GM23338 (cell line): ENCODE measurements at regions not wholly inside any gene's neighbourhood (a gene's known extent, or its start where the extent isn't known, plus 50 kb on each side); places are given as distances from the start of the nearest gene placed in this dataset.

ENCODE experiments used
- ATAC-seq: fragments of 200-7000 bp; cut with Tn5 transposase; 3 replicates; pipeline ENCODE4 v1.9.1; 2020
- DNase-seq: peaks from one replicate; pipeline ENCODE4 v3.0.0-alpha.2; 2015; ENCODE audit warnings: low spot score
- H2AFZ ChIP-seq: fragments of 200-600 bp; sonication (generic); 2 replicates; pipeline ENCODE4 v1.8.0; 2016; ENCODE audit warnings: antibody characterized with exemption, mild to moderate bottlenecking, moderate library complexity
- H3F3A ChIP-seq: fragments of 200-600 bp; sonication (generic); replicated peaks from 2 replicates; pipeline ENCODE4 v1.8.0; 2017; ENCODE audit warnings: antibody characterized with exemption, mixed run types, low read depth
- H3K27ac ChIP-seq: fragments of 200-600 bp; sonication (generic); 2 replicates; pipeline ENCODE4 v1.6.1; 2016; ENCODE audit warnings: low read depth
- H3K27me3 ChIP-seq: fragments of 200-600 bp; sonication (generic); 2 replicates; pipeline ENCODE4 v1.8.0; 2016; ENCODE audit warnings: mild to moderate bottlenecking, mixed run types, moderate library complexity; ENCODE audit not compliant: insufficient read depth
- H3K36me3 ChIP-seq: fragments of 200-600 bp; sonication (generic); 2 replicates; pipeline ENCODE4 v1.8.0; 2016; ENCODE audit warnings: mild to moderate bottlenecking; ENCODE audit not compliant: insufficient read depth
- H3K4me1 ChIP-seq: fragments of 200-600 bp; sonication (generic); 2 replicates; pipeline ENCODE4 v1.8.0; 2016; ENCODE audit warnings: mild to moderate bottlenecking, moderate library complexity; ENCODE audit not compliant: insufficient read depth
- H3K4me2 ChIP-seq: fragments of 200-600 bp; sonication (generic); 2 replicates; pipeline ENCODE4 v1.7.1; 2017; ENCODE audit warnings: mixed run types
- H3K4me3 ChIP-seq: fragments of 200-600 bp; sonication (generic); 2 replicates; pipeline ENCODE4 v1.6.1; 2016; ENCODE audit warnings: mixed run types
- H3K79me2 ChIP-seq: fragments of 200-600 bp; sonication (generic); replicated peaks from 2 replicates; pipeline ENCODE4 v1.8.0; 2017; ENCODE audit warnings: mild to moderate bottlenecking; ENCODE audit not compliant: insufficient read depth
- H3K9me2 ChIP-seq: fragments of 200-600 bp; sonication (generic); 2 replicates; pipeline ENCODE4 v1.8.0; 2017; ENCODE audit not compliant: insufficient read depth
- H4K20me1 ChIP-seq: fragments of 200-600 bp; sonication (generic); replicated peaks from 2 replicates; pipeline ENCODE4 v1.8.0; 2017; ENCODE audit warnings: mild to moderate bottlenecking; ENCODE audit not compliant: insufficient read depth
- H3K27ac Mint-ChIP-seq: 2 replicates; pipeline ENCODE4 v1.8.0; 2020; ENCODE audit warnings: inconsistent platforms, mild to moderate bottlenecking, moderate library complexity, mixed read lengths
- H3K27me3 Mint-ChIP-seq: 3 replicates; pipeline ENCODE4 v1.8.0; 2022; ENCODE audit warnings: low read depth, mild to moderate bottlenecking, moderate library complexity, mixed read lengths, inconsistent platforms; ENCODE audit not compliant: insufficient read depth, poor library complexity
- H3K36me3 Mint-ChIP-seq: 3 replicates; pipeline ENCODE4 v1.8.0; 2021; ENCODE audit warnings: low read depth, mild to moderate bottlenecking, inconsistent platforms, moderate library complexity, mixed read lengths
- H3K4me1 Mint-ChIP-seq: 3 replicates; pipeline ENCODE4 v1.8.0; 2020; ENCODE audit warnings: mild to moderate bottlenecking, inconsistent platforms, mixed read lengths
- H3K4me3 Mint-ChIP-seq: 3 replicates; pipeline ENCODE4 v1.8.0; 2021; ENCODE audit warnings: moderate library complexity, mild to moderate bottlenecking, inconsistent platforms, mixed read lengths
- H3K9me3 Mint-ChIP-seq: 3 replicates; pipeline ENCODE4 v1.8.0; 2020; ENCODE audit warnings: moderate library complexity, mild to moderate bottlenecking, inconsistent platforms, mixed read lengths
- CREB1 ChIP-seq: fragments of 250-450 bp; sonication (Bioruptor Pico); IDR thresholded peaks from 2 replicates; pipeline ENCODE4 v1.5.0; 2020; ENCODE audit warnings: low read depth, mild to moderate bottlenecking, moderate library complexity
- CTCF ChIP-seq, 2 experiments: fragments of 200-600 bp in 1 of 2; sonication (generic) in 1 of 2; conservative IDR thresholded peaks; 2 replicates each; pipeline versions ENCODE4 v1.5.1 to v1.6.1; 2016 to 2017; ENCODE audit warnings: antibody characterized with exemption in 2 of 2, low read depth in 2 of 2, mild to moderate bottlenecking in 2 of 2, moderate library complexity in 1 of 2
- ETS1 ChIP-seq: IDR thresholded peaks from 2 replicates; pipeline ENCODE4 v1.6.1; 2016; ENCODE audit warnings: antibody characterized with exemption
- EZH2phosphoT487 ChIP-seq: fragments of 200-600 bp; sonication (generic); IDR thresholded peaks from one replicate; pipeline ENCODE4 v1.8.1; 2018; ENCODE audit warnings: antibody characterized with exemption; ENCODE audit not compliant: unreplicated experiment
- POLR2AphosphoS5 ChIP-seq: IDR thresholded peaks from 2 replicates; pipeline ENCODE4 v1.6.1; 2016; ENCODE audit warnings: antibody characterized with exemption, low read depth
- STAT1 ChIP-seq: IDR thresholded peaks from one replicate; pipeline ENCODE4 v1.6.1; 2016; ENCODE audit warnings: antibody characterized with exemption; ENCODE audit not compliant: unreplicated experiment
- ZNF114 ChIP-seq: fragments of 250-450 bp; sonication (Bioruptor Pico); IDR thresholded peaks from 2 replicates; pipeline ENCODE4 v1.5.0; 2020; ENCODE audit warnings: mild to moderate bottlenecking, moderate library complexity
- ZNF331 ChIP-seq: fragments of 250-450 bp; sonication (Bioruptor Pico); IDR thresholded peaks from 2 replicates; pipeline ENCODE4 v1.5.0; 2020; ENCODE audit warnings: low read depth, mild to moderate bottlenecking, moderate library complexity

- Histone ChIP-seq H3K4me1 (no peaks in the 10 kb centered on the region), H3K27ac (no peak overlapping the region), H3F3A (no peaks in the 10 kb centered on the region), H4K20me1 (no peaks in the 10 kb centered on the region), H3K36me3 (no peaks in the 10 kb centered on the region), H3K4me3 (no peak overlapping the region), H2AFZ (no peak overlapping the region), H3K79me2 (no peaks in the 10 kb centered on the region), H3K4me2 (no peak overlapping the region), H3K9me2 (0 out of 2 replicates have a peak, but pooled peaks cover 3% of the 10 kb centered on the region), H3K27me3 (no peaks in the 10 kb centered on the region)
- Mint-ChIP-seq H3K27me3 (no peaks in the 10 kb centered on the region), H3K9me3 (peaks cover 21% of the 10 kb centered on the region), H3K4me1 (no peaks in the 10 kb centered on the region), H3K36me3 (peaks cover 16% of the 10 kb centered on the region; the same call in 2 of the 3 replicates), H3K4me3 (no peak overlapping the region), H3K27ac (no peak overlapping the region)
- DNase-seq, result peak; percentile 12
- TF ChIP-seq ETS1, result no peak
- peak; percentile 26 to 48; a peak in 3 of 4 replicates for TF ChIP-seq CTCF (conservative IDR thresholded peaks at IDR 0.05; ENCODE audit: low read depth in 2 of 2)
- no peak for TF ChIP-seq ZNF331 (CRISPR knock-in tag)
- ATAC-seq, result no peak
Measured at GRCh38 chr3:8421267-8421666, 80.4 kb upstream of the LMCD1 start.

GRCh38 chr3:8421711-8422110, 79.9 kb upstream of the LMCD1 start:
- H3K27ac ChIP-seq, result no peak overlapping the region
- Mint-ChIP-seq H3K4me1 (no peaks in the 10 kb centered on the region), H3K27ac (no peak overlapping the region), H3K4me3 (no peak overlapping the region), H3K27me3 (no peaks in the 10 kb centered on the region), H3K36me3 (peaks cover 12% of the 10 kb centered on the region; the same call in 2 of the 3 replicates), H3K9me3 (peaks cover 17% of the 10 kb centered on the region)
- no peaks in the 10 kb centered on the region for H3K4me1 ChIP-seq
- H3K4me3 ChIP-seq, result no peak overlapping the region
- H2AFZ ChIP-seq, result no peak overlapping the region
- no peaks in the 10 kb centered on the region for H3K27me3 ChIP-seq
- TF ChIP-seq CREB1 (CRISPR knock-in tag) (no peak), POLR2AphosphoS5 (no peak)
- no peaks in the 10 kb centered on the region for H4K20me1 ChIP-seq
- H3K79me2 ChIP-seq, result no peaks in the 10 kb centered on the region
- H3K9me2 ChIP-seq, result 0 out of 2 replicates have a peak, but pooled peaks cover 3% of the 10 kb centered on the region
- H3F3A ChIP-seq, result no peaks in the 10 kb centered on the region
- ATAC-seq (no peak), DNase-seq (no peak)
- no peak overlapping the region for H3K4me2 ChIP-seq
- H3K36me3 ChIP-seq, result no peaks in the 10 kb centered on the region

GRCh38 chr3:8423307-8423706, 78.3 kb upstream of the LMCD1 start:
- H4K20me1 ChIP-seq, result no peaks in the 10 kb centered on the region
- H3K9me3 Mint-ChIP-seq, result peaks cover 9% of the 10 kb centered on the region
- H3K9me2 ChIP-seq, result 0 out of 2 replicates have a peak, but pooled peaks cover 3% of the 10 kb centered on the region
- H3K4me3 Mint-ChIP-seq, result no peak overlapping the region
- H3K27ac ChIP-seq, result no peak overlapping the region
- H3K36me3 Mint-ChIP-seq, result 0 out of 3 replicates have a peak, but pooled peaks cover 6% of the 10 kb centered on the region
- no peak for ATAC-seq
- H3K4me1 Mint-ChIP-seq, result no peaks in the 10 kb centered on the region
- no peaks in the 10 kb centered on the region for H3K79me2 ChIP-seq
- TF ChIP-seq CREB1 (CRISPR knock-in tag) (no peak), ETS1 (no peak), ZNF114 (CRISPR knock-in tag) (no peak), STAT1 (no peak), EZH2phosphoT487 (no peak)
- no peaks in the 10 kb centered on the region for H3K36me3 ChIP-seq
- no peaks in the 10 kb centered on the region for H3F3A ChIP-seq
- no peaks in the 10 kb centered on the region for H3K27me3 Mint-ChIP-seq
- no peaks in the 10 kb centered on the region for H3K4me1 ChIP-seq
- no peak for DNase-seq
- no peak overlapping the region for H3K4me2 ChIP-seq
- no peak overlapping the region for H3K4me3 ChIP-seq
- no peak overlapping the region for H3K27ac Mint-ChIP-seq
- H2AFZ ChIP-seq, result no peak overlapping the region
- H3K27me3 ChIP-seq, result no peaks in the 10 kb centered on the region
